Natural killer cell treated with Interleukin-12 subunit alpha and Interleukin-12 subunit beta and Interleukin-15 and Interleukin-18, amount 100 ng/mL, for 72 hours (primary cell): ENCODE measurements at regions not wholly inside any gene's neighbourhood (a gene's known extent, or its start where the extent isn't known, plus 50 kb on each side); places are given as distances from the start of the nearest gene placed in this dataset.
"Not testable (repeated sequence)": the region's sequence is repeated elsewhere in the genome, so short reads cannot be mapped to it uniquely, and the experiment has no call there.

ENCODE experiments used
- ATAC-seq, 2 donors: fragments of 150-1000 bp; cut with Tn5 transposase in 1 of 2; sonication (Bioruptor Pico), chemical (Tn5 transposase) in 1 of 2; 2 replicates each; pipeline ENCODE4 v1.10.0; 2021
- DNase-seq: peaks from one replicate; pipeline ENCODE4 v3.0.0; 2022; ENCODE audit warnings: low spot score
- H3K27ac Mint-ChIP-seq, 2 donors: 1 replicate in 1 of 2; 2 replicates in 1 of 2; pipeline ENCODE4 v1.8.0; 2022; ENCODE audit warnings: mixed read lengths in 2 of 2, mild to moderate bottlenecking in 1 of 2, moderate library complexity in 1 of 2
- H3K27me3 Mint-ChIP-seq, 2 donors: 1 replicate in 1 of 2; 2 replicates in 1 of 2; pipeline ENCODE4 v1.8.0; 2022; ENCODE audit warnings: mixed read lengths in 2 of 2
- H3K36me3 Mint-ChIP-seq: one replicate; pipeline ENCODE4 v1.8.0; 2022; ENCODE audit warnings: mixed read lengths
- H3K4me1 Mint-ChIP-seq, 2 donors: 1 replicate in 1 of 2; 2 replicates in 1 of 2; pipeline ENCODE4 v1.8.0; 2022; ENCODE audit warnings: low read depth in 2 of 2, mixed read lengths in 2 of 2, mild to moderate bottlenecking in 1 of 2
- H3K4me3 Mint-ChIP-seq: one replicate; pipeline ENCODE4 v1.8.0; 2022; ENCODE audit warnings: mixed read lengths
- H3K9me3 Mint-ChIP-seq: 2 replicates; pipeline ENCODE4 v1.8.0; 2022; ENCODE audit warnings: mixed read lengths

- Mint-ChIP-seq H3K27ac (no peak overlapping the region), H3K9me3 (peaks cover 27% of the 10 kb centered on the region), H3K4me1 (no peaks in the 10 kb centered on the region), H3K36me3 (peaks cover 8% of the 10 kb centered on the region), H3K27me3 (no peaks in the 10 kb centered on the region), H3K4me3 (no peak overlapping the region)
- ATAC-seq (no peak), DNase-seq (no peak)
Observed at GRCh38 chr6:50410579-50410978, 302.7 kb upstream of the TFAP2D start.

GRCh38 chr6:50421041-50421440 is 292.3 kb upstream of the TFAP2D start:
- not testable (repeated sequence) for H3K27me3 Mint-ChIP-seq, ATAC-seq, H3K4me1 Mint-ChIP-seq, H3K27ac Mint-ChIP-seq, H3K4me3 Mint-ChIP-seq, H3K36me3 Mint-ChIP-seq, DNase-seq
- H3K9me3 Mint-ChIP-seq: peaks cover 13% of the 10 kb centered on the region

- peaks cover 14% of the 10 kb centered on the region for H3K9me3 Mint-ChIP-seq
- ATAC-seq: no peak
- H3K27me3 Mint-ChIP-seq: no peaks in the 10 kb centered on the region
- DNase-seq: no peak
- no peak overlapping the region for H3K27ac Mint-ChIP-seq
- H3K4me1 Mint-ChIP-seq: no peaks in the 10 kb centered on the region
- H3K36me3 Mint-ChIP-seq: no peaks in the 10 kb centered on the region
- H3K4me3 Mint-ChIP-seq: no peak overlapping the region
Observed at GRCh38 chr6:50427267-50427666, 286.1 kb upstream of the TFAP2D start.

- Mint-ChIP-seq H3K36me3 (peaks cover 8% of the 10 kb centered on the region), H3K9me3 (peaks cover 14% of the 10 kb centered on the region), H3K27me3 (no peaks in the 10 kb centered on the region), H3K27ac (no peak overlapping the region), H3K4me1 (no peaks in the 10 kb centered on the region), H3K4me3 (no peak overlapping the region)
- DNase-seq: no peak
- no peak for ATAC-seq
Observed at GRCh38 chr6:50437901-50438300, 275.4 kb upstream of the TFAP2D start.

GRCh38 chr6:50442531-50443040 is 270.7 kb upstream of the TFAP2D start:
- Mint-ChIP-seq H3K9me3 (peaks cover 6% of the 10 kb centered on the region), H3K4me1 (no peaks in the 10 kb centered on the region), H3K27me3 (no peaks in the 10 kb centered on the region), H3K4me3 (no peak overlapping the region), H3K36me3 (peaks cover 8% of the 10 kb centered on the region), H3K27ac (no peak overlapping the region)
- no peak for DNase-seq
- ATAC-seq: no peak

GRCh38 chr6:50443144-50443543 is 270.2 kb upstream of the TFAP2D start:
- ATAC-seq (no peak), DNase-seq (no peak)
- H3K9me3 Mint-ChIP-seq: peaks cover 6% of the 10 kb centered on the region
- H3K27ac Mint-ChIP-seq: no peak overlapping the region
- H3K27me3 Mint-ChIP-seq: no peaks in the 10 kb centered on the region
- H3K4me1 Mint-ChIP-seq: no peaks in the 10 kb centered on the region
- no peak overlapping the region for H3K4me3 Mint-ChIP-seq
- peaks cover 8% of the 10 kb centered on the region for H3K36me3 Mint-ChIP-seq

GRCh38 chr6:50449128-50449527 is 264.2 kb upstream of the TFAP2D start:
- H3K4me1 Mint-ChIP-seq: no peaks in the 10 kb centered on the region
- no peak for ATAC-seq
- H3K27ac Mint-ChIP-seq: no peak overlapping the region
- no peak overlapping the region for H3K4me3 Mint-ChIP-seq
- no peaks in the 10 kb centered on the region for H3K27me3 Mint-ChIP-seq
- H3K9me3 Mint-ChIP-seq: peaks cover 12% of the 10 kb centered on the region
- no peak for DNase-seq
- no peaks in the 10 kb centered on the region for H3K36me3 Mint-ChIP-seq

- DNase-seq: no peak
- no peak for ATAC-seq
- Mint-ChIP-seq H3K36me3 (no peaks in the 10 kb centered on the region), H3K9me3 (peaks cover 21% of the 10 kb centered on the region), H3K4me3 (no peak overlapping the region), H3K27me3 (no peaks in the 10 kb centered on the region), H3K27ac (no peak overlapping the region), H3K4me1 (no peaks in the 10 kb centered on the region)
Observed at GRCh38 chr6:50451826-50452400, 261.4 kb upstream of the TFAP2D start.

- peaks cover 18% of the 10 kb centered on the region for H3K9me3 Mint-ChIP-seq
- no peaks in the 10 kb centered on the region for H3K27me3 Mint-ChIP-seq
- no peak overlapping the region for H3K4me3 Mint-ChIP-seq
- no peaks in the 10 kb centered on the region for H3K36me3 Mint-ChIP-seq
- no peak for DNase-seq
- H3K27ac Mint-ChIP-seq: no peak overlapping the region
- no peak for ATAC-seq
- no peaks in the 10 kb centered on the region for H3K4me1 Mint-ChIP-seq
Observed at GRCh38 chr6:50455029-50455428, 258.3 kb upstream of the TFAP2D start.

- DNase-seq (no peak), ATAC-seq (no peak)
- Mint-ChIP-seq H3K27me3 (no peaks in the 10 kb centered on the region), H3K27ac (no peak overlapping the region), H3K4me3 (no peak overlapping the region), H3K36me3 (no peaks in the 10 kb centered on the region), H3K9me3 (peaks cover 18% of the 10 kb centered on the region), H3K4me1 (no peaks in the 10 kb centered on the region)
Observed at GRCh38 chr6:50457351-50457750, 256.0 kb upstream of the TFAP2D start.

GRCh38 chr6:50461696-50462095 is 251.6 kb upstream of the TFAP2D start:
- Mint-ChIP-seq H3K4me1 (no peaks in the 10 kb centered on the region), H3K9me3 (no peaks in the 10 kb centered on the region), H3K27me3 (no peaks in the 10 kb centered on the region), H3K36me3 (no peaks in the 10 kb centered on the region), H3K27ac (no peak overlapping the region), H3K4me3 (no peak overlapping the region)
- no peak for ATAC-seq
- no peak for DNase-seq

- no peak for DNase-seq
- ATAC-seq: no peak
- Mint-ChIP-seq H3K9me3 (peaks cover 2% of the 10 kb centered on the region), H3K27me3 (no peaks in the 10 kb centered on the region), H3K36me3 (no peaks in the 10 kb centered on the region), H3K27ac (no peak overlapping the region), H3K4me3 (no peak overlapping the region), H3K4me1 (no peaks in the 10 kb centered on the region)
Observed at GRCh38 chr6:50463931-50464330, 249.4 kb upstream of the TFAP2D start.

- no peak overlapping the region for H3K27ac Mint-ChIP-seq
- no peaks in the 10 kb centered on the region for H3K4me1 Mint-ChIP-seq
- H3K4me3 Mint-ChIP-seq: no peak overlapping the region
- H3K9me3 Mint-ChIP-seq: peaks cover 6% of the 10 kb centered on the region
- ATAC-seq (no peak), DNase-seq (no peak)
- H3K27me3 Mint-ChIP-seq: no peaks in the 10 kb centered on the region
- H3K36me3 Mint-ChIP-seq: no peaks in the 10 kb centered on the region
Observed at GRCh38 chr6:50467931-50468330, 245.4 kb upstream of the TFAP2D start.

- peaks cover 6% of the 10 kb centered on the region for H3K9me3 Mint-ChIP-seq
- no peaks in the 10 kb centered on the region for H3K27me3 Mint-ChIP-seq
- no peak overlapping the region for H3K27ac Mint-ChIP-seq
- no peaks in the 10 kb centered on the region for H3K4me1 Mint-ChIP-seq
- H3K4me3 Mint-ChIP-seq: no peak overlapping the region
- DNase-seq (no peak), ATAC-seq (no peak)
- H3K36me3 Mint-ChIP-seq: no peaks in the 10 kb centered on the region
Observed at GRCh38 chr6:50471041-50471440, 242.3 kb upstream of the TFAP2D start.

- no peaks in the 10 kb centered on the region for H3K27me3 Mint-ChIP-seq
- H3K4me3 Mint-ChIP-seq: no peak overlapping the region
- no peaks in the 10 kb centered on the region for H3K4me1 Mint-ChIP-seq
- ATAC-seq (no peak), DNase-seq (no peak)
- H3K36me3 Mint-ChIP-seq: no peaks in the 10 kb centered on the region
- no peak overlapping the region for H3K27ac Mint-ChIP-seq
- peaks cover 10% of the 10 kb centered on the region for H3K9me3 Mint-ChIP-seq
Observed at GRCh38 chr6:50510361-50510760, 203.0 kb upstream of the TFAP2D start.
